ENCODE measurements at regions not wholly inside any gene's neighbourhood (a gene's known extent, or its start where the extent isn't known, plus 50 kb on each side); places are given as distances from the start of the nearest gene placed in this dataset.

DNA sequence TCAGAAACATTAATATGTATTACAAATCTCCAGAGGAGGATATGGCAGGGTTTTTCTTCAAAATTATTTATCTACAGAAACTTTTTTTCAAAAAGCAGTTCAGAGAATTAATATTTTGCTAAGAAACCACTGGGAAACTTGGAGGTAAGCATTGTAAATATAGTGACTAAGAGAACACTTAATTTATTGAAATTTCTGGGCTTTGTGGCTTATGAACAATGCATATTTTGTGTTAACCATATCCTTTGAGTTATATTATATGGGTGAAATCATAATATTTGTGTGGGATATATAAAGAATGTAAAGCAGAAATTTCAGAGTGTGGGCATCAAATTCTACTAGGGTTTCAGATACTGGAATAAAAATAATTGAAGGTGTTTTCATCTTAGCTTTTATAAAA, 1059.2 kb downstream of the ZPLD1 start:
- Mint-ChIP-seq H3K36me3 (ENCODE audit: low read depth) (no peaks in the 10 kb centered on the region), H3K9me3 (no peaks in the 10 kb centered on the region), H3K4me3 (no peak overlapping the region), H3K27me3 (ENCODE audit: low read depth) (no peaks in the 10 kb centered on the region), H3K4me1 (peaks cover under 1% of the 10 kb centered on the region), H3K27ac (no peak overlapping the region)
- TF ChIP-seq, protein P1, sequence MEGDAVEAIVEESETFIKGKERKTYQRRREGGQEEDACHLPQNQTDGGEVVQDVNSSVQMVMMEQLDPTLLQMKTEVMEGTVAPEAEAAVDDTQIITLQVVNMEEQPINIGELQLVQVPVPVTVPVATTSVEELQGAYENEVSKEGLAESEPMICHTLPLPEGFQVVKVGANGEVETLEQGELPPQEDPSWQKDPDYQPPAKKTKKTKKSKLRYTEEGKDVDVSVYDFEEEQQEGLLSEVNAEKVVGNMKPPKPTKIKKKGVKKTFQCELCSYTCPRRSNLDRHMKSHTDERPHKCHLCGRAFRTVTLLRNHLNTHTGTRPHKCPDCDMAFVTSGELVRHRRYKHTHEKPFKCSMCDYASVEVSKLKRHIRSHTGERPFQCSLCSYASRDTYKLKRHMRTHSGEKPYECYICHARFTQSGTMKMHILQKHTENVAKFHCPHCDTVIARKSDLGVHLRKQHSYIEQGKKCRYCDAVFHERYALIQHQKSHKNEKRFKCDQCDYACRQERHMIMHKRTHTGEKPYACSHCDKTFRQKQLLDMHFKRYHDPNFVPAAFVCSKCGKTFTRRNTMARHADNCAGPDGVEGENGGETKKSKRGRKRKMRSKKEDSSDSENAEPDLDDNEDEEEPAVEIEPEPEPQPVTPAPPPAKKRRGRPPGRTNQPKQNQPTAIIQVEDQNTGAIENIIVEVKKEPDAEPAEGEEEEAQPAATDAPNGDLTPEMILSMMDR (IDR thresholded peaks at IDR 0.05; ENCODE audit: unreplicated experiment in 3 of 3) = no peak

DNA sequence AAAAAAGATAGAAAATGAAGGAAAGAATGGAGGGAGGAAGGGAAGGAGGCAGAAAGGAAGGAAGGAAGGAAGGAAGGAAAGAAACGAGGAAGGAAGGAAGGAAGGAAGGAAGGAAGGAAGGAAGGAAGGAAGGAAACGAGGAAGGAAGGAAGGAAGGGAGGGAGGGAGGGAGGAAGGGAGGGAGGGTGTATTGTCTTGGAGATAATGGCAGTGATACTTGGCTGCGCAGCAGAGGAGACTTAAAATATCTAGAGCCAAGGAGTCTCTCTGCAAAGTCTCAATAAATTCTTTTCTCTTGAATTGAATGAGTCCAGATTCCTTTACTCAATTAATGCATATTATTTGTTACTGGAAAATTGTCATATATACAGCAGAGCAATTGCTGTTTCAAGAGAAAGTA, 1059.7 kb downstream of the ZPLD1 start:
- Mint-ChIP-seq H3K9me3 (no peaks in the 10 kb centered on the region), H3K36me3 (ENCODE audit: low read depth) (no peaks in the 10 kb centered on the region), H3K27me3 (ENCODE audit: low read depth) (no peaks in the 10 kb centered on the region), H3K4me3 (no peak overlapping the region), H3K27ac (no peak overlapping the region), H3K4me1 (peaks cover 5% of the 10 kb centered on the region)
- TF ChIP-seq, protein P1 (IDR thresholded peaks at IDR 0.05; ENCODE audit: unreplicated experiment in 3 of 3) = no peak

DNA sequence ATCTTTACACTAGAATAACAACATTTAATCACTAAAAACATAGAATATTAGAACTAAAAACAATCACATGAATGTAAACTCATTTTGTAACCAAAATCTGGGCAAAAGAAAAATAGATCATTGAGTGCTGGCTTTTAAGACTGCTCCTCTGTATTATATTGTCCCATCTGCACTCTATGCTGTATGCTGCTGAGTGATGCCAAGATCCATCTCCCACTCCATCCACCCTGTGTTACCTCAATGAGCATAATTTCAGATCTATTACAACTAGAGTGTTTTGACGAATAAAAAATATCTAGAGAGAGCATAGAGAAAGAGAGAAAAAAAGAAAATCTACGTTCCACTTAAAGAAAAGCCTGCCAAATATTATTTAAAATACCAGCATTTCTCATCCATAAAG, 1060.4 kb downstream of the ZPLD1 start:
- H3K27ac Mint-ChIP-seq = no peak overlapping the region
- H3K4me3 Mint-ChIP-seq = no peak overlapping the region
- H3K4me1 Mint-ChIP-seq = peaks cover 5% of the 10 kb centered on the region
- TF ChIP-seq, protein P1 (IDR thresholded peaks at IDR 0.05; ENCODE audit: unreplicated experiment in 3 of 3) = no peak
- no peaks in the 10 kb centered on the region for H3K9me3 Mint-ChIP-seq
- no peaks in the 10 kb centered on the region for H3K36me3 Mint-ChIP-seq (ENCODE audit: low read depth)
- no peaks in the 10 kb centered on the region for H3K27me3 Mint-ChIP-seq (ENCODE audit: low read depth)

DNA sequence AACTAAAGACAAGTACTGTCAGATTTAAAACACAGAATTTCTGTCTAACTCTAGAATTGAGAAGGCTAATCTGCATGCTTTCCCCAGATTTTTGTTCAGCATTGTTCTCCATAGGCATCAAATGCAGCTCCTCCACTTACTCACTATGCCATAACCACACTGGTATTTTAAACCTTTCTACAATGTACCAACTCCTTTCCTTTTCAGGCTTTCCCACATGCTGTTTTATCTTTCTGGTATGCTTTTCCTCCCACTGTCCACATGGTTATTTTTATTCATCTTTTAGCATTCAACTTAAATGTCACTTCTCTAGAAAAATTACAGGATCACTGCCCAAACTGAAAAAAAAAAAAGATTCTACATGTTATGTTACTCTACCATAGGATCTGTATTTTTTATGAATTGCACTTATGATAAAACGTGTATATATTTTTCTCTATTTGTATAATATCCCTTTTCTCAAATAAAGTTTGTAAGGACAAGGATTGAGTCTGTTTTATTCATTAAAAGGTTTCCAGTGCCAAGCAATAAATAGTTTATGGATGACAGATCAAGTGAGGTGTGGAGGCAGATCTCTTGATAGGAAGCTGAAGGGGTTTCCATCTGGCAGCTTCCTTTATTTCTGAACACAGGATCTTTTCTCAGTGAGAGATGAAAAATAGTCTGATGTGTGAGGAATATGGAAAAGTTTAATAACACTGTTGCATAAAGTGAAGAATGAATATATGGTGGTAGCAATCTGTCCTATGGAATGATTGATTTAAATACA, 1064.5 kb downstream of the ZPLD1 start:
- Mint-ChIP-seq H3K4me1 (peaks cover 5% of the 10 kb centered on the region), H3K4me3 (no peak overlapping the region), H3K36me3 (ENCODE audit: low read depth) (no peaks in the 10 kb centered on the region), H3K27ac (peak overlapping the region in 2 of 3 experiments; percentile 12 to 31), H3K27me3 (ENCODE audit: low read depth) (no peaks in the 10 kb centered on the region), H3K9me3 (no peaks in the 10 kb centered on the region)
- TF ChIP-seq, protein P1 (IDR thresholded peaks at IDR 0.05; ENCODE audit: unreplicated experiment in 3 of 3) = no peak

DNA sequence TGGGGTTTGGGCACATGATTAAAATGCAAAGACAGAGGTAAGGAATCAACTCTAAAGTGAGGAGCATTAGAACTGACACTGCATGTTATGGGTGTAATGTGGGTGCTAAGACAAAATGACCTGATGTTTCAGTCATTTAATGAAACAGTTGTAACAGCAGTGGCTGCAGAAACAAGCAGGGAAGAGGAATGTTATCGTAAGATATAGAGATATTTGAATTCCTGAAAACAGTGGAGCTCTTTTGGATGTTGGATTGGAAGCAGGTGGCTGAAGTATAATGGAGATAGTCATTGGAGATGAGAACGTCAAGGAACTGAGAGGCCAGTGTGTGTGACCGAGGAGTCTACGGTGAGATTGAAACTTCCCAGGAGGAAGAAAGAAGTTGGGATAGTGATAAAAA, 1065.2 kb downstream of the ZPLD1 start:
- Mint-ChIP-seq H3K4me1 (peaks cover 5% of the 10 kb centered on the region), H3K27me3 (ENCODE audit: low read depth) (no peaks in the 10 kb centered on the region), H3K4me3 (no peak overlapping the region), H3K36me3 (ENCODE audit: low read depth) (no peaks in the 10 kb centered on the region), H3K9me3 (no peaks in the 10 kb centered on the region), H3K27ac (no peak overlapping the region)
- TF ChIP-seq, protein P1 (IDR thresholded peaks at IDR 0.05; ENCODE audit: unreplicated experiment in 3 of 3) = no peak

DNA sequence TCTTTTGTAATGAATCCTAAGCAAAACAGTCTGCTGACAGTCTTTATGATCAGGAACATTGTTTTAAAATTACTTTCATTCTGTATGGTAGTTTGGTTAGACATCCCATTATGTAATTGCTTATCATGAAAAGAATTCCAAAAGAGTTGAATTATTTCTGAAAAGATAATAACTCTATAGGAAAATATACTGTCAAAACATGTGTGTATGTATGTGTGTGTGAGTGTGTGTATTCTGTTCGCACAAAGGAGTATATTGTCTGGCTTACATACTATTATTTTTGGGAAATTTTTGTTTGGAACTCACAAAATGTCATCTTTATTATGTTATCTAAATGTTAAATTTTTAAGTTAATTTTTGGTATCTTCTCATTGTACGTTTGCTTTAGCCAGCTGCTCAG, 1075.9 kb downstream of the ZPLD1 start:
- TF ChIP-seq, protein P1 (IDR thresholded peaks at IDR 0.05; ENCODE audit: unreplicated experiment in 3 of 3) = no peak
- Mint-ChIP-seq H3K27ac (no peak overlapping the region), H3K4me3 (no peak overlapping the region), H3K9me3 (peaks cover 15% of the 10 kb centered on the region), H3K4me1 (peaks cover 9% of the 10 kb centered on the region), H3K36me3 (ENCODE audit: low read depth) (no peaks in the 10 kb centered on the region), H3K27me3 (ENCODE audit: low read depth) (no peaks in the 10 kb centered on the region)
